ENCODE measurements at regions not wholly inside any gene's neighbourhood (a gene's known extent, or its start where the extent isn't known, plus 50 kb on each side); places are given as distances from the start of the nearest gene placed in this dataset.

DNA sequence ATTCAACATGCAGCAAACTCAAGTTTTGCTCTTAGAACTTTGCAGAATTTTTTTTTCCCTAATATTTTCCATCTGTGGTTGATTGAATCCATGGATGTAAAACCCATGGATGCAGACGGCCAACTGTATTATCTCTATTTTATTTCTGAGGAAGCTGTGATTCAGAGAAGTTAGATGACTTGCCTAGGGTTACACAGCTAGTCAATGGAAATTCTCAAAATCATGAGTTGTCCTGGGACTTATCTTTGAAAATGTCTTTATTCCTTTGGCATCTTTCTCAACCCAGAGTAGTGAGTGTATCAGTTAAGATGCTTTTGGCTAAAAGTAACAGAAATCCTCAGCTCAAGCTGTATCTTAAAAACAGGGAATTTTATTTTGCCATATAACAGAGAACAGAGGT lies 107.9 kb upstream of the GALNT15 start:
- no peak for ATAC-seq
- intact Hi-C loops (cut with DNase I): no loop called here

DNA sequence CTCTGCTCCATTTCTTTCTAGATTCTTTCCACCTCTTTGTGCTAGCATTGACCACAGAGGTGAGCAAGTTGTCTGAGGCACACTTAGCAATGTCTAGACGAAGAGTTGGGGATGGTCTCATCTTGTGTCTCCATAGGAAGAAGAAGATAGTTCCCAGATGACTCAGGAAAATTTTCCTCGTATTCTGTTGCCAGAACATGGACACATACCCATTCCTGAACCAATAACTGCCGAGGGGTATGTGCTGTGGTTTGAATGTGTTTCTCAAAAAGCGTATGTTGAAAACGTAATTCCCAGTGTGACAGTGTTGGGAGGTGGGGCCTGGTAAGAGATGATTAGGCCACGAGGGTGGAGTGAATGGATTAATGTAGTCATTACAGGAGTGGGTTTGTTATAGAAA lies 107.5 kb upstream of the GALNT15 start:
- H3K4me3 ChIP-seq: no peak overlapping the region
- ATAC-seq (no peak), DNase-seq (no peak)
- no peaks in the 10 kb centered on the region for H3K27me3 ChIP-seq
- H3K4me1 ChIP-seq: no peaks in the 10 kb centered on the region
- no peaks in the 10 kb centered on the region for H3K9me3 ChIP-seq
- intact Hi-C loops (cut with DNase I): no loop called here
- H3K36me3 ChIP-seq: no peaks in the 10 kb centered on the region
- TF ChIP-seq POLR2A (IDR thresholded peaks at IDR 0.05): no peak
- TF ChIP-seq, protein P1, sequence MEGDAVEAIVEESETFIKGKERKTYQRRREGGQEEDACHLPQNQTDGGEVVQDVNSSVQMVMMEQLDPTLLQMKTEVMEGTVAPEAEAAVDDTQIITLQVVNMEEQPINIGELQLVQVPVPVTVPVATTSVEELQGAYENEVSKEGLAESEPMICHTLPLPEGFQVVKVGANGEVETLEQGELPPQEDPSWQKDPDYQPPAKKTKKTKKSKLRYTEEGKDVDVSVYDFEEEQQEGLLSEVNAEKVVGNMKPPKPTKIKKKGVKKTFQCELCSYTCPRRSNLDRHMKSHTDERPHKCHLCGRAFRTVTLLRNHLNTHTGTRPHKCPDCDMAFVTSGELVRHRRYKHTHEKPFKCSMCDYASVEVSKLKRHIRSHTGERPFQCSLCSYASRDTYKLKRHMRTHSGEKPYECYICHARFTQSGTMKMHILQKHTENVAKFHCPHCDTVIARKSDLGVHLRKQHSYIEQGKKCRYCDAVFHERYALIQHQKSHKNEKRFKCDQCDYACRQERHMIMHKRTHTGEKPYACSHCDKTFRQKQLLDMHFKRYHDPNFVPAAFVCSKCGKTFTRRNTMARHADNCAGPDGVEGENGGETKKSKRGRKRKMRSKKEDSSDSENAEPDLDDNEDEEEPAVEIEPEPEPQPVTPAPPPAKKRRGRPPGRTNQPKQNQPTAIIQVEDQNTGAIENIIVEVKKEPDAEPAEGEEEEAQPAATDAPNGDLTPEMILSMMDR (IDR thresholded peaks at IDR 0.05): no peak
- WGBS (ENCODE audit: insufficient coverage, low coverage, low lambda C conversion rate, missing lambda C conversion rate): 68% methylated on average over 6 of the region's 6 CpGs
- no peak overlapping the region for H3K27ac ChIP-seq

More for the DNA sequence above, 107.9 kb upstream of the GALNT15 start:
- TF ChIP-seq POLR2A (IDR thresholded peaks at IDR 0.05): no peak
- TF ChIP-seq, protein P1 (IDR thresholded peaks at IDR 0.05): no peak
- 85% methylated on average over 1 of the region's 1 CpG for WGBS (ENCODE audit: insufficient coverage, low coverage, low lambda C conversion rate, missing lambda C conversion rate)
- H3K27me3 ChIP-seq: no peaks in the 10 kb centered on the region
- no peak overlapping the region for H3K27ac ChIP-seq
- no peaks in the 10 kb centered on the region for H3K36me3 ChIP-seq
- H3K4me1 ChIP-seq: no peaks in the 10 kb centered on the region
- DNase-seq: no peak
- H3K4me3 ChIP-seq: no peak overlapping the region
- H3K9me3 ChIP-seq: no peaks in the 10 kb centered on the region

DNA sequence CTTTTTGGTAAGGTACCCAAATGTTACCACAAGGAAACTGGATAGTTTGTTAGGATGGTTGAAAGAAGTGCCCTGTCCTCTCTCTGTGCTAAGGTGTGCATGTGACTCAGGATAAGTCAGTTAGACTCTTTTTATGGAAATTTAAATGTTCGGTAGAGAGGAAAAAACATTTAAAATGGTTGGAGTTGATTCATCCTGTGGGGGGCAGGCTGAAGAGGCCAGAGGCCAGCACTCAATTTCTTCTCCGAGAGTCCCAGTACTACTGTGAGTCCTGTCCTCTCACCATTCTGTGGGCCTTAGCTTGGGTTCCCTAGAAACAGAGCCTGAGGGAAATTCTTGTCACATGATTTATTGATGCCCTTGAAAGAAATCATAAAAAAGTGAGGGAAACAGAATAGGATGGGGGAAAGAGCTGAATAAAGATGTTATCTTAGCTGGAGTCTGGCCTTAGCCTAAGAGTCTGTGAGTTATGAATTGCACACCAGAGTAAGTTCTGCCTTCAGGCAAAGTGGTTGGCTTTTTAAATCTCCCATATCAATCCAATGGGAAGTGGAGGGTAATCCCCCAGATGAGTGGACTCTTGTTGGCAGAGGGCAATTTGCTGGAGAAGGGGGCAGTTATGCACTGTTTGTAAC lies 106.5 kb upstream of the GALNT15 start:
- H3K27ac ChIP-seq: no peak overlapping the region
- TF ChIP-seq, protein P1 (IDR thresholded peaks at IDR 0.05): no peak
- TF ChIP-seq POLR2A (IDR thresholded peaks at IDR 0.05): no peak
- ATAC-seq (no peak), DNase-seq (no peak)
- WGBS (ENCODE audit: insufficient coverage, low coverage, low lambda C conversion rate, missing lambda C conversion rate): 82% methylated on average over 2 of the region's 2 CpGs
- H3K27me3 ChIP-seq: no peaks in the 10 kb centered on the region
- H3K9me3 ChIP-seq: no peaks in the 10 kb centered on the region
- H3K4me3 ChIP-seq: no peak overlapping the region
- intact Hi-C loops (cut with DNase I): no loop called here
- H3K36me3 ChIP-seq: no peaks in the 10 kb centered on the region
- H3K4me1 ChIP-seq: no peaks in the 10 kb centered on the region

- Histone ChIP-seq H3K36me3 (no peaks in the 10 kb centered on the region), H3K27ac (no peak overlapping the region), H3K27me3 (no peaks in the 10 kb centered on the region), H3K4me3 (no peak overlapping the region), H3K9me3 (no peaks in the 10 kb centered on the region), H3K4me1 (no peaks in the 10 kb centered on the region)
- ATAC-seq (peak in 2 of 4 donors; percentile 37 to 76), DNase-seq (no peak)
- WGBS (ENCODE audit: insufficient coverage, low coverage, low lambda C conversion rate, missing lambda C conversion rate): 87% methylated on average over 4 of the region's 6 CpGs
- intact Hi-C loops (cut with DNase I): no loop called here
- TF ChIP-seq, protein P1 (IDR thresholded peaks at IDR 0.05): no peak
- no peak for TF ChIP-seq POLR2A (IDR thresholded peaks at IDR 0.05)
Observed at GRCh38 chr3:16069149-16069922, 105.1 kb upstream of the GALNT15 start.
